ENCODE measurements at regions not wholly inside any gene's neighbourhood (a gene's known extent, or its start where the extent isn't known, plus 50 kb on each side); places are given as distances from the start of the nearest gene placed in this dataset.

DNA sequence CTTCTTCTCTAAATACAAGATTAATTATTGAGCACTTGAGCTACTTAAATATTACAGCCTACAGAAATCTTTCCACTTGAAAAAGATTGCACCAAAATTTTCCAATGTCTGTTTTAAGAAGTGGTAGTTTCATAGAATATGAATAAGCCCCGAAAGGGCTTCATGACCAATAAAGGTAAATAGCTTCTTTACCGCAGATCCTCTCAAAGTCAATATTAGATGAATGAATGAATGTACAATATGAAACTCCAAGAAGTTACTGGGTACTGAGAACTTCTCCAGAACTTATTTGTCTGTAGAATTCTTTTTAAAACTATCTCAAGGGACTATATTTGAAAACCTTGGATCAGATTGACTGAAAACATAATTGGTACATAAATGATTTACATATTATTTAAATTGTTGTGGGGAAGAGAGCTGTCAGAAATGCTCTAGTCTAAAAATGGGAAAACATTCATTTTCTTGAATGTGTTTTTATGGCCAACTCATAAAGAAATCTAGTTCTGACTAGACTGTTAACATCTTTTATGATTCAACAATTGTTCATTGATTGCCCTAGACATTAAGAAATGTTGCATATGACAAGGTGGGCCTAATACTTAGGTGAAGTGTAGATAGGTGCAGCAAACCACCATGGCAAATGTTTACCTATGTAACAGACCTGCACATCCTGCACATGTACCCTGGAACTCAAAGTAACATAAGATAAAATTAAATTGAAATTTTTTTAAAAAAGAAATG, 227.0 kb downstream of the SPRY2 start:
- TF ChIP-seq, protein P1, sequence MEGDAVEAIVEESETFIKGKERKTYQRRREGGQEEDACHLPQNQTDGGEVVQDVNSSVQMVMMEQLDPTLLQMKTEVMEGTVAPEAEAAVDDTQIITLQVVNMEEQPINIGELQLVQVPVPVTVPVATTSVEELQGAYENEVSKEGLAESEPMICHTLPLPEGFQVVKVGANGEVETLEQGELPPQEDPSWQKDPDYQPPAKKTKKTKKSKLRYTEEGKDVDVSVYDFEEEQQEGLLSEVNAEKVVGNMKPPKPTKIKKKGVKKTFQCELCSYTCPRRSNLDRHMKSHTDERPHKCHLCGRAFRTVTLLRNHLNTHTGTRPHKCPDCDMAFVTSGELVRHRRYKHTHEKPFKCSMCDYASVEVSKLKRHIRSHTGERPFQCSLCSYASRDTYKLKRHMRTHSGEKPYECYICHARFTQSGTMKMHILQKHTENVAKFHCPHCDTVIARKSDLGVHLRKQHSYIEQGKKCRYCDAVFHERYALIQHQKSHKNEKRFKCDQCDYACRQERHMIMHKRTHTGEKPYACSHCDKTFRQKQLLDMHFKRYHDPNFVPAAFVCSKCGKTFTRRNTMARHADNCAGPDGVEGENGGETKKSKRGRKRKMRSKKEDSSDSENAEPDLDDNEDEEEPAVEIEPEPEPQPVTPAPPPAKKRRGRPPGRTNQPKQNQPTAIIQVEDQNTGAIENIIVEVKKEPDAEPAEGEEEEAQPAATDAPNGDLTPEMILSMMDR (IDR thresholded peaks at IDR 0.05; ENCODE audit: low read depth, low read length) = no peak
- CTCF ChIA-PET = no interaction called here

DNA sequence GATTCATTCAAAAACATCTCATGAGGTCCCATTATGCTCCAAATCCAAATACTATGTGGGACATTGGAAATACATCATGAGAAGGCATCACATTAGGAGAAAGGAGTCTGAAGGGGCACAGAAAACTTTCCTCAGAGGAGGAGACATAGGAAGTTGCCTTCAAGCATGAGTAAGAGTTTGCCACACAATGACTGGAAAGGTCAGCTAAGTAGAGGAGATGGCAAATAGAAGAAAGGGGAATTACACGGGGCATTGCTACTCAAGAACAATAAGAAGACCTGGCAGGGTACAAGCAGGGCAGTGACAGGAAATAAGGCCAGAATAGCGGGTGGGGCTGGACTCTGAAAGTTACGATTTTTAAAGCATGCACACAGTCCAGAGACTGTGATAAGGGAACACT, 231.6 kb downstream of the SPRY2 start:
- H3K27me3 ChIP-seq (ENCODE audit: control insufficient read depth, insufficient read depth, low read length) = no peaks in the 10 kb centered on the region
- DNase-seq (ENCODE audit: low read depth, low spot score) = no peak
- TF ChIP-seq, protein P1 (IDR thresholded peaks at IDR 0.05; ENCODE audit: low read depth, low read length) = no peak
- CTCF ChIA-PET = interaction anchor here (1.3 kb wide), 1 partner anchor 431 kb away, joined by 3 read pairs; no protein-coding TSS in a partner anchor
- no peak overlapping the region for H3K27ac ChIP-seq (ENCODE audit: low read depth, low read length)
- no peak overlapping the region for H3K4me3 ChIP-seq (ENCODE audit: low read depth, low read length)
- H3K9me3 ChIP-seq (ENCODE audit: control insufficient read depth, insufficient read depth, low read length) = no peaks in the 10 kb centered on the region
- POLR2A ChIA-PET = no interaction called here

More for the DNA sequence above, 227.0 kb downstream of the SPRY2 start:
- no peak overlapping the region for H3K27ac ChIP-seq (ENCODE audit: low read depth, low read length)
- no peaks in the 10 kb centered on the region for H3K9me3 ChIP-seq (ENCODE audit: control insufficient read depth, insufficient read depth, low read length)
- POLR2A ChIA-PET = no interaction called here
- H3K27me3 ChIP-seq (ENCODE audit: control insufficient read depth, insufficient read depth, low read length) = no peaks in the 10 kb centered on the region
- DNase-seq (ENCODE audit: low read depth, low spot score) = no peak
- no peak overlapping the region for H3K4me3 ChIP-seq (ENCODE audit: low read depth, low read length)

DNA sequence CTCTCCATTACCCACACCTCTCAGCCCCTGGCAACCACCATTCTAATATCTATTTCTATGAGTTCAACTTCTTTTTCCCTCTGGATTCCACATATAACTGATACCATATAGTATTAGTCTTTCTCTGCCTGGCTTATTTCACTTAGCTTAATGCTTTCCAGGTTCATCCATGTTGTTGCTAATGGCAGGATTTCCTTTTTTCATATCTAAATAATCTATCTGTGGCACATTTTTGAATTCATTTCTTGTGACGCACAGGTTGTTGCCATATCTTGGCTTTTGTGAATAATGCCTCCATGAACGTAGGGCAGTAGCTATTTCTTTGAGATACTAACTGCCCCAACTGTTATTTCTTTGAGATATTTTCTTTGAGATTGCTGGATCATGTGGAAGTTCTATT, 235.6 kb downstream of the SPRY2 start:
- Histone ChIP-seq H3K4me3 (ENCODE audit: low read depth, low read length) (no peak overlapping the region), H3K27ac (ENCODE audit: low read depth, low read length) (no peak overlapping the region), H3K27me3 (ENCODE audit: control insufficient read depth, insufficient read depth, low read length) (no peaks in the 10 kb centered on the region), H3K9me3 (ENCODE audit: control insufficient read depth, insufficient read depth, low read length) (no peaks in the 10 kb centered on the region)
- DNase-seq (ENCODE audit: low read depth, low spot score) = no peak
- ChIA-PET POLR2A (no interaction called here), CTCF (interaction anchor here (0.7 kb wide), 1 partner anchor 7 kb away, joined by 8 read pairs; no protein-coding TSS in a partner anchor)
- TF ChIP-seq, protein P1 (IDR thresholded peaks at IDR 0.05; ENCODE audit: low read depth, low read length) = no peak

DNA sequence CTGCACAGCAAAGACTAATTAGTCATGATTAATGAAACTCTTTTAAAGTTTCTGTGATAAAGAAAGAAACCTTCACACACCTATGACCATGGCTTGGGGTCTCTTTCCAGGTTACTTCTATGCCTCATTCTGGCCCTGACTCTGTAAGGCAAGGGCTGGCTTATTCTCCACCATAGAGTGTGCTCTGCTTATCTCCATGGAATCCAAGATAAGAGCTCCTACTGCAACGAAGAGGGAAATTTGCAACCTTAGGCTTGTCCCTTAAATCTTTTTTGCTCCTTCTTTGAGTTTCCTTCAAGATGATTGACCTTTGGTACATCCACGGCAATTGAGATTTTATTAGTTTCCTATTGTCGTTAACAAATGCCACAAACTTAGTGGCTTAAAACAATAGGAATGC, 239.9 kb downstream of the SPRY2 start:
- DNase-seq (ENCODE audit: low read depth, low spot score) = no peak
- Histone ChIP-seq H3K27me3 (ENCODE audit: control insufficient read depth, insufficient read depth, low read length) (no peaks in the 10 kb centered on the region), H3K9me3 (ENCODE audit: control insufficient read depth, insufficient read depth, low read length) (no peaks in the 10 kb centered on the region), H3K27ac (ENCODE audit: low read depth, low read length) (no peak overlapping the region), H3K4me3 (ENCODE audit: low read depth, low read length) (no peak overlapping the region)
- CTCF ChIA-PET = no interaction called here
- TF ChIP-seq, protein P1 (IDR thresholded peaks at IDR 0.05; ENCODE audit: low read depth, low read length) = no peak
- POLR2A ChIA-PET = no interaction called here

DNA sequence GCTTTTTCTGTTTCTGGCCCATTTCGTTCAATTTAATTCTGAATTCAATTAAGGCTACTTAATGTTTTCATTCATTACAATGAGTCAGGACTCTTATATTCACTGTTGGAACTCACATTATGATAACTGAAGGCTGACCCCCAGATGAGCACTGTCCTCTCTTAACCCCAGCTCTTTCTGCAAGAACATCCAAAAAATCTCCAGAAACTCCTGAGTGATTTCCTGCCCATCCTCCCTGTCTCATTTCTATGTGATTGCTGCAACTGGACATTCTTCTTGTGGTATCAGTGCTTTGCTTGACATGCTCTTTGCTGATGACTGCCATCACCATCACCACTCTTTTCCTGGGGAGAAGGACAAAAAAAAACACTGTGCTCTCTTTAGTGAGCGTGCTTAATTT, 240.3 kb downstream of the SPRY2 start:
- ChIA-PET POLR2A (no interaction called here), CTCF (no interaction called here)
- TF ChIP-seq, protein P1 (IDR thresholded peaks at IDR 0.05; ENCODE audit: low read depth, low read length) = no peak
- H3K27ac ChIP-seq (ENCODE audit: low read depth, low read length) = no peak overlapping the region
- no peaks in the 10 kb centered on the region for H3K9me3 ChIP-seq (ENCODE audit: control insufficient read depth, insufficient read depth, low read length)
- DNase-seq (ENCODE audit: low read depth, low spot score) = no peak
- no peaks in the 10 kb centered on the region for H3K27me3 ChIP-seq (ENCODE audit: control insufficient read depth, insufficient read depth, low read length)
- H3K4me3 ChIP-seq (ENCODE audit: low read depth, low read length) = no peak overlapping the region

All from AG04450 (cell line).